Suprapubic skin (tissue), 4 donors: ENCODE measurements at regions not wholly inside any gene's neighbourhood (a gene's known extent, or its start where the extent isn't known, plus 50 kb on each side); places are given as distances from the start of the nearest gene placed in this dataset.

Experiments used
- CTCF ChIP-seq, 2 donors: fragments of 200-600 bp in 1 of 2; fragments of 450-650 bp in 1 of 2; sonication (generic) in 1 of 2; IDR thresholded peaks; one replicate each; pipeline ENCODE4 v1.5.1; 2016 to 2019; ENCODE audit warnings: antibody characterized with exemption in 2 of 2, mild to moderate bottlenecking in 1 of 2, moderate library complexity in 1 of 2
- POLR2A ChIP-seq, 2 donors: fragments of 450-650 bp; IDR thresholded peaks; one replicate each; pipeline ENCODE4 v1.6.1; 2017; ENCODE audit warnings: antibody characterized with exemption in 2 of 2, mild to moderate bottlenecking in 2 of 2, moderate library complexity in 2 of 2
- POLR2AphosphoS5 ChIP-seq, 3 donors: sonication (generic); formaldehyde crosslinking; IDR thresholded peaks; one replicate each; pipeline ENCODE4 v1.6.1; 2017; ENCODE audit warnings: antibody characterized with exemption in 3 of 3

- no peak for TF ChIP-seq POLR2AphosphoS5 (IDR thresholded peaks at IDR 0.05)
- TF ChIP-seq CTCF (IDR thresholded peaks at IDR 0.05), result no peak
- TF ChIP-seq POLR2A (IDR thresholded peaks at IDR 0.05), result no peak
These were observed 150.2 kb upstream of the LRRC3B start for GRCh38 chr3:26472345-26472744.
